DND-41 (cell line): ENCODE measurements at regions not wholly inside any gene's neighbourhood (a gene's known extent, or its start where the extent isn't known, plus 50 kb on each side); places are given as distances from the start of the nearest gene placed in this dataset.

ENCODE experiments used
- EZH2 ChIP-seq: IDR thresholded peaks from 3 replicates; pipeline ENCODE4 v1.6.1; 2012; ENCODE audit warnings: borderline replicate concordance, low read depth, mild to moderate bottlenecking, moderate library complexity, low read length, inconsistent platforms; ENCODE audit not compliant: severe bottlenecking
- TF ChIP-seq, protein P1 (sequence below): IDR thresholded peaks from 2 replicates; pipeline ENCODE4 v1.5.1; 2012; ENCODE audit warnings: borderline replicate concordance, low read length, moderate library complexity, mild to moderate bottlenecking; ENCODE audit not compliant: poor library complexity, severe bottlenecking; ENCODE audit errors: extremely low read depth

DNA sequence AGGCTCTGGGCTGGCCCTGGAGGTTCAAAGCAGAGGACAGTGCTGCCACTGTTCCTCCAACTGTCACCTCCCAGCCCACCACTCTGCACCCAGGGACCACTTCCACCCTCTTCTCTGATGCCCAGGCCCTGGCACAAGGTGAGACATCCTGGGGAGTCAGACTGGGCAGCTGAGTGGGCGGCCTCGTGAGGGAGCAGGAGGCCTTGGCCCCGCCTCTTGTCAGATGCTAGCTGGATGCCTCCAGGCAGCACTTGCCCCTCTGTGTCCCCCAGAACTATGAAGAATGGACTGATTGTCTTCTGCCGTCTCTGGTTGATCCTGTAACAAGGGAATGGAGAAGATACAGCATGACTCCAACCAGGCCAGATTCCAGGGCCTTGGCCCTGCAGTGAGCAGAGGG lies 191.0 kb upstream of the LINGO1 start:
- TF ChIP-seq, protein P1, sequence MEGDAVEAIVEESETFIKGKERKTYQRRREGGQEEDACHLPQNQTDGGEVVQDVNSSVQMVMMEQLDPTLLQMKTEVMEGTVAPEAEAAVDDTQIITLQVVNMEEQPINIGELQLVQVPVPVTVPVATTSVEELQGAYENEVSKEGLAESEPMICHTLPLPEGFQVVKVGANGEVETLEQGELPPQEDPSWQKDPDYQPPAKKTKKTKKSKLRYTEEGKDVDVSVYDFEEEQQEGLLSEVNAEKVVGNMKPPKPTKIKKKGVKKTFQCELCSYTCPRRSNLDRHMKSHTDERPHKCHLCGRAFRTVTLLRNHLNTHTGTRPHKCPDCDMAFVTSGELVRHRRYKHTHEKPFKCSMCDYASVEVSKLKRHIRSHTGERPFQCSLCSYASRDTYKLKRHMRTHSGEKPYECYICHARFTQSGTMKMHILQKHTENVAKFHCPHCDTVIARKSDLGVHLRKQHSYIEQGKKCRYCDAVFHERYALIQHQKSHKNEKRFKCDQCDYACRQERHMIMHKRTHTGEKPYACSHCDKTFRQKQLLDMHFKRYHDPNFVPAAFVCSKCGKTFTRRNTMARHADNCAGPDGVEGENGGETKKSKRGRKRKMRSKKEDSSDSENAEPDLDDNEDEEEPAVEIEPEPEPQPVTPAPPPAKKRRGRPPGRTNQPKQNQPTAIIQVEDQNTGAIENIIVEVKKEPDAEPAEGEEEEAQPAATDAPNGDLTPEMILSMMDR, result no peak
- no peak for TF ChIP-seq EZH2
